ENCODE measurements at regions not wholly inside any gene's neighbourhood (a gene's known extent, or its start where the extent isn't known, plus 50 kb on each side); places are given as distances from the start of the nearest gene placed in this dataset.

DNA sequence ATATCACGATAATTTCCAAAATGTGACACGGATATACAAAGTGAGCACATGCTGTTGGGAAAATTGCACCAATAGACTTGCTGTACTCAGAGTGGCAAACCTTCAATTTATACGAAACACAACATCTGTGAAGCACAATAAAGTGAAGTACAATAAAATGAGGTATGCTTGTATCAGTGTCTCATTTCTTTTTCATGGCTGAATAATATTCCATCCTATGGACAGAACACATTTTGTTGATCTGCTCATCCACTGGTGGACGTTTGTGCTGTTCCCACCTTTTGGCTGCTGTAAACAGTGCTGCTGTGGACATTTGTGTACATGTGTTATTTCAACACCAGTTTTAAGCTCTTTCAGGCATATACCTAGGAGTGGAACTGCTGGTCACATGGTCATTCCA is 78.7 kb upstream of the CCND1 start:
- intact Hi-C loops (cut with micrococcal nuclease): no loop called here
- Histone ChIP-seq H3K56ac (ENCODE audit: extremely low read depth, insufficient read depth, low read length) (no peak overlapping the region), H2BK20ac (ENCODE audit: low read depth, low read length) (no peak overlapping the region), H3K36me3 (ENCODE audit: control insufficient read depth, insufficient read depth, low read length) (no peaks in the 10 kb centered on the region), H3K79me1 (ENCODE audit: low read depth in 1 of 2, low read length in 2 of 2) (no peaks in the 10 kb centered on the region), H2BK5ac (ENCODE audit: low read depth, low read length, poor library complexity, severe bottlenecking) (no peak overlapping the region), H4K8ac (ENCODE audit: low read depth in 2 of 2, low read length in 2 of 2) (no peak overlapping the region), H2BK120ac (ENCODE audit: low read depth, low read length) (no peak overlapping the region), H3K23ac (ENCODE audit: low read depth, low read length) (no peak overlapping the region), H3K27me3 (ENCODE audit: control insufficient read depth, insufficient read depth, low read length) (no peaks in the 10 kb centered on the region), H3K4me1 (ENCODE audit: control insufficient read depth, insufficient read depth, low read length) (peaks cover 3% of the 10 kb centered on the region; the same call in 1 of the 2 replicates), H3K4me2 (ENCODE audit: low read depth, low read length) (no peak overlapping the region), H4K20me1 (ENCODE audit: insufficient read depth, low read length) (no peaks in the 10 kb centered on the region), H3K4ac (ENCODE audit: low read depth, low read length) (no peak overlapping the region), H3K27ac (ENCODE audit: insufficient read depth, low read length) (no peak overlapping the region), H3K9me1 (ENCODE audit: insufficient read depth, low read length) (peaks cover 3% of the 10 kb centered on the region; the same call in 1 of the 2 replicates), H3K9me3 (ENCODE audit: control insufficient read depth, insufficient read depth, low read length) (peaks cover 2% of the 10 kb centered on the region; the same call in 1 of the 2 replicates), H2AK9ac (replicated peaks; ENCODE audit: low read depth, low read length, poor library complexity) (no peak overlapping the region), H3K9ac (ENCODE audit: low read depth, low read length) (no peak overlapping the region), H3K4me3 (ENCODE audit: insufficient read depth, low read depth, low read length) (no peak overlapping the region), H2AK5ac (ENCODE audit: low read depth, low read length) (no peak overlapping the region), H2AFZ (replicated peaks; ENCODE audit: low read length, poor library complexity) (no peak overlapping the region), H3K14ac (replicated peaks; ENCODE audit: low read depth, low read length) (no peak overlapping the region), H4K5ac (ENCODE audit: low read depth, low read length) (no peak overlapping the region), H4K91ac (ENCODE audit: insufficient read depth, low read depth, low read length) (no peak overlapping the region), H3K18ac (ENCODE audit: low read depth, low read length) (no peak overlapping the region), H2BK15ac (ENCODE audit: low read depth, low read length) (no peak overlapping the region)
- CTCF ChIA-PET: no interaction called here
- ATAC-seq (ENCODE audit: low read depth) (no peak), DNase-seq (no peak)
- no TSS peak for BruUV-seq (replicated peaks)
- TF ChIP-seq RFX5 (IDR thresholded peaks at IDR 0.05; ENCODE audit: low read depth, low read length) (no peak), RCOR1 (IDR thresholded peaks at IDR 0.05; ENCODE audit: insufficient replicate concordance, low read length) (no peak), RAD21 (IDR thresholded peaks at IDR 0.05; ENCODE audit: low read length) (no peak), MAFK (IDR thresholded peaks at IDR 0.05; ENCODE audit: low read depth, low read length) (no peak), BHLHE40 (IDR thresholded peaks at IDR 0.05; ENCODE audit: low read depth, low read length) (no peak), MAZ (IDR thresholded peaks at IDR 0.05; ENCODE audit: borderline replicate concordance, low read depth, low read length) (no peak)
- TF ChIP-seq, protein P1, sequence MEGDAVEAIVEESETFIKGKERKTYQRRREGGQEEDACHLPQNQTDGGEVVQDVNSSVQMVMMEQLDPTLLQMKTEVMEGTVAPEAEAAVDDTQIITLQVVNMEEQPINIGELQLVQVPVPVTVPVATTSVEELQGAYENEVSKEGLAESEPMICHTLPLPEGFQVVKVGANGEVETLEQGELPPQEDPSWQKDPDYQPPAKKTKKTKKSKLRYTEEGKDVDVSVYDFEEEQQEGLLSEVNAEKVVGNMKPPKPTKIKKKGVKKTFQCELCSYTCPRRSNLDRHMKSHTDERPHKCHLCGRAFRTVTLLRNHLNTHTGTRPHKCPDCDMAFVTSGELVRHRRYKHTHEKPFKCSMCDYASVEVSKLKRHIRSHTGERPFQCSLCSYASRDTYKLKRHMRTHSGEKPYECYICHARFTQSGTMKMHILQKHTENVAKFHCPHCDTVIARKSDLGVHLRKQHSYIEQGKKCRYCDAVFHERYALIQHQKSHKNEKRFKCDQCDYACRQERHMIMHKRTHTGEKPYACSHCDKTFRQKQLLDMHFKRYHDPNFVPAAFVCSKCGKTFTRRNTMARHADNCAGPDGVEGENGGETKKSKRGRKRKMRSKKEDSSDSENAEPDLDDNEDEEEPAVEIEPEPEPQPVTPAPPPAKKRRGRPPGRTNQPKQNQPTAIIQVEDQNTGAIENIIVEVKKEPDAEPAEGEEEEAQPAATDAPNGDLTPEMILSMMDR (conservative IDR thresholded peaks at IDR 0.05; ENCODE audit: low read depth, low read length): no peak
- TF ChIP-seq, protein P2, sequence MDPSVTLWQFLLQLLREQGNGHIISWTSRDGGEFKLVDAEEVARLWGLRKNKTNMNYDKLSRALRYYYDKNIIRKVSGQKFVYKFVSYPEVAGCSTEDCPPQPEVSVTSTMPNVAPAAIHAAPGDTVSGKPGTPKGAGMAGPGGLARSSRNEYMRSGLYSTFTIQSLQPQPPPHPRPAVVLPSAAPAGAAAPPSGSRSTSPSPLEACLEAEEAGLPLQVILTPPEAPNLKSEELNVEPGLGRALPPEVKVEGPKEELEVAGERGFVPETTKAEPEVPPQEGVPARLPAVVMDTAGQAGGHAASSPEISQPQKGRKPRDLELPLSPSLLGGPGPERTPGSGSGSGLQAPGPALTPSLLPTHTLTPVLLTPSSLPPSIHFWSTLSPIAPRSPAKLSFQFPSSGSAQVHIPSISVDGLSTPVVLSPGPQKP (IDR thresholded peaks at IDR 0.05; ENCODE audit: borderline replicate concordance, low read depth, low read length): no peak
- TF ChIP-seq, protein P3, sequence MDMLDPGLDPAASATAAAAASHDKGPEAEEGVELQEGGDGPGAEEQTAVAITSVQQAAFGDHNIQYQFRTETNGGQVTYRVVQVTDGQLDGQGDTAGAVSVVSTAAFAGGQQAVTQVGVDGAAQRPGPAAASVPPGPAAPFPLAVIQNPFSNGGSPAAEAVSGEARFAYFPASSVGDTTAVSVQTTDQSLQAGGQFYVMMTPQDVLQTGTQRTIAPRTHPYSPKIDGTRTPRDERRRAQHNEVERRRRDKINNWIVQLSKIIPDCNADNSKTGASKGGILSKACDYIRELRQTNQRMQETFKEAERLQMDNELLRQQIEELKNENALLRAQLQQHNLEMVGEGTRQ (IDR thresholded peaks at IDR 0.05; ENCODE audit: low read depth, low read length): no peak
- dilution Hi-C loops (cut with HindIII; ENCODE audit: low sequenced_read_pairs, unreplicated experiment): no loop called here
- POLR2A ChIA-PET (ENCODE audit: unreplicated experiment): no interaction called here
- no CpG with 5 or more reads among the region's 4 CpGs for WGBS, 2 experiments (ENCODE audit: extremely low coverage in 2 of 2, insufficient read length in 1 of 2)
- in situ Hi-C loops (cut with MboI; ENCODE audit: low sequenced_read_pairs): no loop called here

All from IMR-90 (cell line).